H1 (cell line): ENCODE measurements at regions not wholly inside any gene's neighbourhood (a gene's known extent, or its start where the extent isn't known, plus 50 kb on each side); places are given as distances from the start of the nearest gene placed in this dataset.

Experiments
- CTCF ChIA-PET: fragments of 300-600 bp; sonication (Branson Sonifier 250); formaldehyde crosslinking; loops from one replicate; lab custom pipeline; 2021; ENCODE audit not compliant: partially characterized antibody; lab: Charles Lee
- POLR2A ChIA-PET: fragments of 300-600 bp; sonication (Branson Sonifier 250); formaldehyde crosslinking; loops from one replicate; lab custom pipeline; 2021; ENCODE audit warnings: inconsistent platforms; ENCODE audit not compliant: partially characterized antibody; lab: Charles Lee
- DNase-seq, 2 experiments: peaks; one replicate each; pipeline versions ENCODE4 v3.0.0 to v3.0.0-alpha.2; 2010 to 2022; ENCODE audit warnings: low spot score in 2 of 2, low read depth in 1 of 2, mixed read lengths in 1 of 2
- FAIRE-seq: peaks from 2 replicates; lab custom pipeline; 2011; peaks lifted over from hg19 to GRCh38; lab: Jason Lieb, UNC
- H2AFZ ChIP-seq: 2 replicates; pipeline ENCODE4 v1.8.1; 2012; ENCODE audit warnings: low read length, inconsistent platforms
- H2AK5ac ChIP-seq: 2 replicates; pipeline ENCODE4 v1.6.1; 2013; ENCODE audit warnings: low read depth, low read length
- H2BK120ac ChIP-seq: replicated peaks from 2 replicates; pipeline ENCODE3; 2013; ENCODE audit warnings: low read depth, low read length, inconsistent platforms
- H2BK12ac ChIP-seq: 2 replicates; pipeline ENCODE4 v1.6.1; 2013; ENCODE audit warnings: low read depth, low read length
- H2BK15ac ChIP-seq: 2 replicates; pipeline ENCODE4 v1.6.1; 2013; ENCODE audit warnings: low read length
- H2BK20ac ChIP-seq: 2 replicates; pipeline ENCODE4 v1.6.1; 2013; ENCODE audit warnings: low read length
- H2BK5ac ChIP-seq: 2 replicates; pipeline ENCODE4 v1.6.1; 2013; ENCODE audit warnings: low read depth, low read length
- H3K14ac ChIP-seq: 2 replicates; pipeline ENCODE4 v1.6.1; 2013; ENCODE audit warnings: inconsistent platforms; ENCODE audit not compliant: insufficient read length
- H3K18ac ChIP-seq: 2 replicates; pipeline ENCODE4 v1.6.1; 2013; ENCODE audit warnings: low read length; ENCODE audit errors: extremely low read depth
- H3K23ac ChIP-seq: 2 replicates; pipeline ENCODE4 v1.6.1; 2013; ENCODE audit warnings: inconsistent platforms; ENCODE audit not compliant: insufficient read length
- H3K23me2 ChIP-seq: 2 replicates; pipeline ENCODE4 v1.6.1; 2013; ENCODE audit warnings: low read depth, low read length
- H3K27ac ChIP-seq: 2 replicates; pipeline ENCODE4 v1.6.1; 2011; ENCODE audit warnings: low read depth, low read length, inconsistent platforms
- H3K27me3 ChIP-seq, 4 experiments: replicated peaks in 1 of 4; 1 replicate in 1 of 4; 2 replicates in 3 of 4; pipeline versions ENCODE4 v1.6.1 to v1.8.1; 2011 to 2013; ENCODE audit warnings: low read length in 3 of 4, mild to moderate bottlenecking in 3 of 4, inconsistent platforms in 2 of 4, mixed read lengths in 2 of 4, moderate library complexity in 1 of 4; ENCODE audit not compliant: control insufficient read depth in 3 of 4, insufficient read depth in 3 of 4; ENCODE audit errors: extremely low read depth in 1 of 4
- H3K36me3 ChIP-seq, 4 experiments: 2 replicates each; pipeline versions ENCODE4 v1.6.1 to v1.8.1; 2011 to 2013; ENCODE audit warnings: mild to moderate bottlenecking in 4 of 4, low read length in 3 of 4, moderate library complexity in 2 of 4, control low read depth in 1 of 4, inconsistent platforms in 1 of 4; ENCODE audit not compliant: insufficient read depth in 4 of 4, control insufficient read depth in 2 of 4
- H3K4ac ChIP-seq: replicated peaks from 2 replicates; pipeline ENCODE3; 2013; ENCODE audit warnings: low read length, low read depth, mixed read lengths, inconsistent platforms; ENCODE audit not compliant: insufficient read length
- H3K4me1 ChIP-seq, 4 experiments: replicated peaks in 1 of 4; 1 replicate in 1 of 4; 2 replicates in 3 of 4; pipeline versions ENCODE4 v1.6.1 to v1.8.1; 2011 to 2013; ENCODE audit warnings: low read length in 3 of 4, inconsistent platforms in 2 of 4, mixed read lengths in 1 of 4; ENCODE audit not compliant: insufficient read depth in 4 of 4, control insufficient read depth in 3 of 4
- H3K4me2 ChIP-seq, 2 experiments: 2 replicates each; pipeline versions ENCODE4 v1.6.1 to v1.8.1; 2011 to 2013; ENCODE audit warnings: low read depth in 2 of 2, low read length in 2 of 2, control low read depth in 1 of 2, inconsistent platforms in 1 of 2, mild to moderate bottlenecking in 1 of 2; ENCODE audit not compliant: insufficient read depth in 1 of 2
- H3K4me3 ChIP-seq, 4 experiments: fragments of 200-600, 300-600 bp in 1 of 4; sonication (generic), shearing (Covaris generic), sonication (Bioruptor Twin) in 1 of 4; 2 replicates each; pipeline versions ENCODE4 v1.5.1 to v1.8.1; 2011 to 2016; ENCODE audit warnings: low read length in 4 of 4, low read depth in 3 of 4, control low read depth in 2 of 4, inconsistent platforms in 2 of 4, mild to moderate bottlenecking in 2 of 4, mixed read lengths in 1 of 4, moderate library complexity in 1 of 4; ENCODE audit not compliant: insufficient read depth in 2 of 4; ENCODE audit errors: extremely low read depth in 1 of 4
- H3K56ac ChIP-seq: replicated peaks from 2 replicates; pipeline ENCODE3; 2013; ENCODE audit warnings: low read depth, mild to moderate bottlenecking, mixed read lengths, low read length, inconsistent platforms; ENCODE audit not compliant: insufficient read length
- H3K79me1 ChIP-seq: 2 replicates; pipeline ENCODE4 v1.6.1; 2013; ENCODE audit warnings: low read depth, low read length, control low read depth
- H3K79me2 ChIP-seq, 2 experiments: 2 replicates each; pipeline versions ENCODE4 v1.6.1 to v1.8.1; 2012 to 2013; ENCODE audit warnings: low read length in 2 of 2, mild to moderate bottlenecking in 2 of 2, inconsistent platforms in 1 of 2; ENCODE audit not compliant: insufficient read depth in 2 of 2, control insufficient read depth in 1 of 2
- H3K9ac ChIP-seq, 4 experiments: replicated peaks in 1 of 4; 1 replicate in 1 of 4; 2 replicates in 3 of 4; pipeline versions ENCODE4 v1.6.1 to v1.8.1; 2011 to 2013; ENCODE audit warnings: low read depth in 3 of 4, low read length in 3 of 4, control low read depth in 2 of 4, mild to moderate bottlenecking in 2 of 4, moderate library complexity in 2 of 4, inconsistent platforms in 1 of 4; ENCODE audit errors: extremely low read depth in 1 of 4
- H3K9me3 ChIP-seq, 2 experiments: 2 replicates each; pipeline versions ENCODE4 v1.6.1 to v1.8.1; 2012 to 2013; ENCODE audit warnings: mild to moderate bottlenecking in 2 of 2, moderate library complexity in 2 of 2, control low read depth in 1 of 2, inconsistent platforms in 1 of 2, low read depth in 1 of 2, low read length in 1 of 2, mixed read lengths in 1 of 2; ENCODE audit not compliant: insufficient read depth in 2 of 2
- H4K20me1 ChIP-seq, 2 experiments: replicated peaks in 1 of 2; 2 replicates each; pipeline versions ENCODE3 to v1.8.1; 2011 to 2013; ENCODE audit warnings: inconsistent platforms in 2 of 2, low read length in 2 of 2, mild to moderate bottlenecking in 1 of 2; ENCODE audit not compliant: insufficient read depth in 2 of 2, control insufficient read depth in 1 of 2
- H4K5ac ChIP-seq: 2 replicates; pipeline ENCODE4 v1.6.1; 2013; ENCODE audit warnings: low read length, low read depth, mixed read lengths, inconsistent platforms; ENCODE audit not compliant: insufficient read length
- H4K8ac ChIP-seq: 2 replicates; pipeline ENCODE4 v1.8.0; 2013; ENCODE audit warnings: mild to moderate bottlenecking, moderate library complexity, low read length, inconsistent platforms; ENCODE audit not compliant: insufficient read depth; ENCODE audit errors: extremely low read depth
- H4K91ac ChIP-seq: replicated peaks from 2 replicates; pipeline ENCODE3; 2013; ENCODE audit warnings: low read length, mixed read lengths, inconsistent platforms; ENCODE audit not compliant: insufficient read length
- CBX5 ChIP-seq: fragments of 300-800, 300-1000 bp; sonication (generic); IDR thresholded peaks from 2 replicates; pipeline ENCODE4 v1.7.1; 2016; ENCODE audit warnings: antibody characterized with exemption, low read length, low read depth
- RBBP5 ChIP-seq: IDR thresholded peaks from 2 replicates; pipeline ENCODE4 v1.7.1; 2012; ENCODE audit warnings: low read depth, mild to moderate bottlenecking, inconsistent platforms, low read length, moderate library complexity, borderline replicate concordance
- SP4 ChIP-seq: IDR thresholded peaks from 2 replicates; pipeline ENCODE4 v1.6.1; 2012; ENCODE audit warnings: low read length, inconsistent platforms
- TEAD4 ChIP-seq: IDR thresholded peaks from 2 replicates; pipeline ENCODE4 v1.6.1; 2012; ENCODE audit warnings: low read depth, low read length, inconsistent platforms, mixed read lengths
- WGBS, 2 experiments: shearing (Covaris generic) in 1 of 2; methylation state at CpG; one replicate each; pipeline versions ENCODE4 v1.1.6 to v1.1.7; 2013 to 2015; ENCODE audit warnings: low lambda C conversion rate in 2 of 2, mixed read lengths in 2 of 2, inconsistent platforms in 1 of 2, low coverage in 1 of 2, missing lambda C conversion rate in 1 of 2; ENCODE audit not compliant: insufficient replicate concordance in 2 of 2, insufficient coverage in 1 of 2, insufficient read length in 1 of 2; ENCODE audit errors: extremely low coverage in 1 of 2, missing lambda C conversion rate in 1 of 2; 5-methylcytosine and 5-hydroxymethylcytosine counted together

GRCh38 chr1:57989877-57990276 lies 556.6 kb downstream of the OMA1 start:
- CTCF ChIA-PET, result interaction anchor here (1.2 kb wide), 1 partner anchor 16 kb away, joined by 3 read pairs; no protein-coding TSS in a partner anchor
- no peak overlapping the region for H3K14ac ChIP-seq
- no peak overlapping the region; a peak in 1 of 7 replicates for H3K9ac ChIP-seq
- H3K9me3 ChIP-seq, result no peaks in the 10 kb centered on the region
- no peak overlapping the region for H2BK12ac ChIP-seq
- no peak for TF ChIP-seq SP4
- no peak for TF ChIP-seq RBBP5
- no peak for TF ChIP-seq CBX5
- TF ChIP-seq TEAD4, result no peak
- no peak overlapping the region for H3K4me3 ChIP-seq
- H2BK120ac ChIP-seq, result no peak overlapping the region
- no peak overlapping the region for H4K5ac ChIP-seq
- H3K23me2 ChIP-seq, result no peaks in the 10 kb centered on the region
- H3K79me2 ChIP-seq, result no peaks in the 10 kb centered on the region
- H4K8ac ChIP-seq, result no peak overlapping the region
- no peak overlapping the region for H2AK5ac ChIP-seq
- no peak overlapping the region for H3K4ac ChIP-seq
- no peak overlapping the region for H3K4me2 ChIP-seq
- no peak overlapping the region for H2BK20ac ChIP-seq
- no peak overlapping the region for H3K18ac ChIP-seq
- H3K27ac ChIP-seq, result no peak overlapping the region
- no peaks in the 10 kb centered on the region for H3K36me3 ChIP-seq
- 0 out of 7 replicates have a peak, but pooled peaks cover 0 to 2% (median 0%) of the 10 kb centered on the region in 4 experiments for H3K27me3 ChIP-seq
- FAIRE-seq (no peak), DNase-seq (no peak)
- no peak overlapping the region for H4K91ac ChIP-seq
- H2BK15ac ChIP-seq, result no peak overlapping the region
- H3K79me1 ChIP-seq, result no peaks in the 10 kb centered on the region
- no peak overlapping the region for H2AFZ ChIP-seq
- H3K23ac ChIP-seq, result no peak overlapping the region
- peaks cover 4 to 19% (median 9%) of the 10 kb centered on the region in 4 experiments; a peak in 4 of 7 replicates for H3K4me1 ChIP-seq
- no peaks in the 10 kb centered on the region for H4K20me1 ChIP-seq
- H2BK5ac ChIP-seq, result no peak overlapping the region
- POLR2A ChIA-PET, result no interaction called here
- WGBS, 2 experiments, result 94% methylated on average over 1 of the region's 1 CpG; no CpG with 5 or more reads in 1 of the 2 experiments
- no peak overlapping the region for H3K56ac ChIP-seq
